Karpas-422 (cell line): ENCODE measurements at regions not wholly inside any gene's neighbourhood (a gene's known extent, or its start where the extent isn't known, plus 50 kb on each side); places are given as distances from the start of the nearest gene placed in this dataset.

Experiments
- DNase-seq: peaks from one replicate; pipeline ENCODE4 v3.0.0-alpha.2; 2015
- H2AFZ ChIP-seq: fragments of 200-600 bp; sonication (generic); 2 replicates; pipeline ENCODE4 v1.6.1; 2014; ENCODE audit warnings: antibody characterized with exemption, low read length, mixed read lengths
- H3K27ac ChIP-seq: fragments of 200-600 bp; sonication (generic); 2 replicates; pipeline ENCODE4 v1.5.1; 2014; ENCODE audit warnings: mild to moderate bottlenecking, low read length, moderate library complexity
- H3K27me3 ChIP-seq: fragments of 200-600 bp; sonication (generic); 2 replicates; pipeline ENCODE4 v1.6.1; 2014; ENCODE audit warnings: low read length, mixed read lengths
- H3K36me3 ChIP-seq: fragments of 200-600 bp; sonication (generic); 2 replicates; pipeline ENCODE4 v1.6.1; 2014; ENCODE audit warnings: low read length, mixed read lengths; ENCODE audit not compliant: insufficient read depth
- H3K4me1 ChIP-seq: fragments of 200-600 bp; sonication (generic); 2 replicates; pipeline ENCODE4 v1.6.1; 2014; ENCODE audit warnings: mild to moderate bottlenecking, low read length, mixed read lengths
- H3K4me2 ChIP-seq: fragments of 200-600 bp; sonication (generic); 2 replicates; pipeline ENCODE4 v1.6.1; 2014; ENCODE audit warnings: low read length, low read depth, mild to moderate bottlenecking; ENCODE audit not compliant: poor library complexity, severe bottlenecking
- H3K4me3 ChIP-seq: fragments of 200-600 bp; sonication (generic); 2 replicates; pipeline ENCODE4 v1.5.1; 2014; ENCODE audit warnings: mild to moderate bottlenecking, antibody characterized with exemption, low read length, mixed read lengths
- H3K79me2 ChIP-seq: fragments of 200-600 bp; sonication (generic); 2 replicates; pipeline ENCODE4 v1.6.1; 2014; ENCODE audit warnings: mild to moderate bottlenecking, low read length, mixed read lengths
- H3K9ac ChIP-seq: fragments of 200-600 bp; sonication (generic); 2 replicates; pipeline ENCODE4 v1.6.0; 2014; ENCODE audit warnings: low read length
- H3K9me2 ChIP-seq: fragments of 200-600 bp; sonication (generic), shearing (Covaris generic); replicated peaks from 2 replicates; pipeline ENCODE4 v1.6.0; 2014; ENCODE audit warnings: mild to moderate bottlenecking, low read length, moderate library complexity; ENCODE audit not compliant: insufficient read depth
- H3K9me3 ChIP-seq: fragments of 300-700, 200-600 bp; sonication (generic); 2 replicates; pipeline ENCODE4 v1.6.1; 2014; ENCODE audit warnings: low read length, mixed read lengths
- H4K20me1 ChIP-seq: fragments of 200-600 bp; sonication (generic); 2 replicates; pipeline ENCODE4 v1.6.1; 2014; ENCODE audit warnings: mild to moderate bottlenecking, antibody characterized with exemption, low read length, low read depth; ENCODE audit not compliant: insufficient read depth

DNA sequence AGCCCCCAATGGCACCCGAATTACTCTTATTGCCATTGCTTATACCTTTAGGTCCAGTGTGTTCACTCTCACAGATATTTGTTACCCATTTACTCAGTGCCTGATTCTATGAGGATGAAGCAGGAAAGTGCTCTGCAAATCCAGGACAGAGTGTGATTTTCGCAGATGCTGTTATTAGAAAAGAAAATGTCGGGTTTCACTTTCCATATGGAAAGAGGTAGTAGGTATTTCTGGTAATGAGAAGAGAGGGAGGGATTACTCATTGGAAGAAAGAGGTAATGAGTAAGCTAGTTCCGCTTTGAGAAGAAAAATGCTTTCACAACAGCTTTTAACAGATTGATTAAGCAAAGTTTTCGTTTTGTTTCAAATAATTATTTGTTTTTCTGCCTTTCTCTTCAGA, 336.3 kb upstream of the CFAP20DC start:
- Histone ChIP-seq H3K4me3 (no peak overlapping the region), H3K79me2 (no peaks in the 10 kb centered on the region), H3K27me3 (no peaks in the 10 kb centered on the region), H3K36me3 (no peaks in the 10 kb centered on the region), H3K27ac (no peak overlapping the region), H3K4me1 (no peaks in the 10 kb centered on the region), H3K9me3 (no peaks in the 10 kb centered on the region), H3K4me2 (no peak overlapping the region), H3K9ac (no peak overlapping the region), H3K9me2 (no peaks in the 10 kb centered on the region), H4K20me1 (no peaks in the 10 kb centered on the region), H2AFZ (no peak overlapping the region)
- no peak for DNase-seq

DNA sequence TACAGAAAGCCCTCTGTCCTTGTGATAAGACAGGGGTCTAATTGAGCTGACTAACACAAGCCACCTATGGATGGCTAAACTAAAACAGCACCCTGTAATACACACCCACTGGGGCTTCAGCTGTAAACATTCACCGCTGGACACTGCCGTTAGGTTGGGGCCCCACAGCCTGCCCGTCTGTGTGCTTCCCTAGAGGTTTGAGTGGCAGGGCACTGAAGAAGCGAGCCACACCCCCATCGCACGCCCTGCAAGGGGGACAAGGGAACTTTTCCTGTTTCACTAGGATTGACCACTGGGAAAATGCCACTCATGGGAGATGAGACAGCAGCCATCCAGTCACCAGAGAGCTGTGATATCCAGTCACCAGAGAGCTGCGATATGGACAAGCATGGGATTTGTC, 335.7 kb upstream of the CFAP20DC start:
- Histone ChIP-seq H3K4me2 (no peak overlapping the region), H3K79me2 (no peaks in the 10 kb centered on the region), H3K4me3 (no peak overlapping the region), H2AFZ (no peak overlapping the region), H3K27ac (no peak overlapping the region), H3K9ac (no peak overlapping the region), H3K9me3 (no peaks in the 10 kb centered on the region), H3K4me1 (no peaks in the 10 kb centered on the region), H3K9me2 (no peaks in the 10 kb centered on the region), H4K20me1 (no peaks in the 10 kb centered on the region), H3K36me3 (no peaks in the 10 kb centered on the region), H3K27me3 (no peaks in the 10 kb centered on the region)
- DNase-seq = no peak

DNA sequence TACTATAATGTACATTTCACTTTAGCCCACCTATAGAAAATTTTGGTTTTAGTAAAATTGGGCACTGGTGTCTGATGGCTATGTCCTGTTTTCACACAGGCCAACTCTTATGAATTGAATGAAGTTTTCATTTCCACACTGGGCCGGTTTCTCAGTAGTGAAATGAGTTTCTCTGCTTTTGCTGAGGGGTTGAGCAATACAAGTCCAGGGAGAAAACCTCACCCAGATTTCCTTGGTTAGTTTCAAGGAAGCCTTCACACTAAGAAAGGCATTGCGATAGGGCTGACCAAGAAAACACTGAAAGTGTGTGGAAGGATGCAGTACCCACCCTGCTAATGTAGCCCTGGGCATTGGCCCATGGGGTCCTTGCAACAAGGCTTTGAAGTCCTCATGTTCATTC, 331.5 kb upstream of the CFAP20DC start:
- Histone ChIP-seq H3K36me3 (no peaks in the 10 kb centered on the region), H3K27ac (no peak overlapping the region), H4K20me1 (no peaks in the 10 kb centered on the region), H3K79me2 (no peaks in the 10 kb centered on the region), H3K9me2 (no peaks in the 10 kb centered on the region), H2AFZ (no peak overlapping the region), H3K9me3 (no peaks in the 10 kb centered on the region), H3K9ac (no peak overlapping the region), H3K4me3 (no peak overlapping the region), H3K4me2 (no peak overlapping the region), H3K27me3 (no peaks in the 10 kb centered on the region), H3K4me1 (no peaks in the 10 kb centered on the region)
- DNase-seq = no peak

DNA sequence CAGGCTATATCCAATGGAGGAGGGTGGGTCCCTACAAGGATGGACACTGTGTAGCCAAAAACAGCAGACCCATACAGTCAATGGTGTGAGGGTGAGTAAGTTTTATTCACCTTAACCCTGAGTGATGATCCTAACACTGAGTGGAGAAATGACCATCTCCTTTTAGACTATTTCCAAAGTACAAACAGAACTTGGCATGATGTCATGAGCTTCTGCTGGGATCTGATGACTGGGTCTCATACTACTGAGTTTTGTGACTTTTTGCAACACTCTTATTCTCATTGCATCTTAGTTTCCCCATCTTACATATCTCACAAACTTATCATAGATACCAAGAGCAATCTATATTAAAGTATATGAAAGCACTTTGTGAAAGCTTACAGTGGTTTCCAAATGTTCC, 330.3 kb upstream of the CFAP20DC start:
- H3K9me3 ChIP-seq = no peaks in the 10 kb centered on the region
- no peak overlapping the region for H2AFZ ChIP-seq
- H3K9ac ChIP-seq = no peak overlapping the region
- peaks cover under 1% of the 10 kb centered on the region for H3K4me1 ChIP-seq
- no peaks in the 10 kb centered on the region for H3K79me2 ChIP-seq
- no peaks in the 10 kb centered on the region for H4K20me1 ChIP-seq
- H3K9me2 ChIP-seq = no peaks in the 10 kb centered on the region
- H3K36me3 ChIP-seq = no peaks in the 10 kb centered on the region
- no peak overlapping the region for H3K4me3 ChIP-seq
- no peaks in the 10 kb centered on the region for H3K27me3 ChIP-seq
- no peak for DNase-seq
- H3K27ac ChIP-seq = no peak overlapping the region
- no peak overlapping the region for H3K4me2 ChIP-seq

DNA sequence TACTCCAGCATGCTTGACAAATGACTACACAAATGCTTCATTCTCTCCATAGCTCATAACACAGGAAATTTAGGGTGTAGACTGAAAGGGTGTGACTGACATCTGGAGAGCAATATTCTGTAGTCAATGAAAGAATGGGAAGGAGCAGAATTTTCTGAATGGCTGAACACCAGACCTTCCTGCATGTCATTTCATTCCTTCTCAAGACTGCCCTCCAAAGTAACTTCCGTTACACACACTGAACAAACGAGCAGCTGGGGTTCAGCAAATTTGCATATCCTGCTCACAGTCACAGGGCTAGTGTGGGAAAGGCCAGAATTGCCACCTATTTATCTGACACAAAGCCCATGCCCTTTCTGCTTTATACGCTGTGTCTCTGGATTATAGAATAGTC, 325.0 kb upstream of the CFAP20DC start:
- Histone ChIP-seq H3K9ac (no peak overlapping the region), H3K4me2 (no peak overlapping the region), H4K20me1 (no peaks in the 10 kb centered on the region), H3K27ac (no peak overlapping the region), H3K9me3 (no peaks in the 10 kb centered on the region), H3K4me1 (peaks cover 5% of the 10 kb centered on the region), H3K9me2 (no peaks in the 10 kb centered on the region), H3K27me3 (no peaks in the 10 kb centered on the region), H2AFZ (no peak overlapping the region), H3K79me2 (no peaks in the 10 kb centered on the region), H3K4me3 (no peak overlapping the region), H3K36me3 (no peaks in the 10 kb centered on the region)
- DNase-seq = peak; percentile 48

DNA sequence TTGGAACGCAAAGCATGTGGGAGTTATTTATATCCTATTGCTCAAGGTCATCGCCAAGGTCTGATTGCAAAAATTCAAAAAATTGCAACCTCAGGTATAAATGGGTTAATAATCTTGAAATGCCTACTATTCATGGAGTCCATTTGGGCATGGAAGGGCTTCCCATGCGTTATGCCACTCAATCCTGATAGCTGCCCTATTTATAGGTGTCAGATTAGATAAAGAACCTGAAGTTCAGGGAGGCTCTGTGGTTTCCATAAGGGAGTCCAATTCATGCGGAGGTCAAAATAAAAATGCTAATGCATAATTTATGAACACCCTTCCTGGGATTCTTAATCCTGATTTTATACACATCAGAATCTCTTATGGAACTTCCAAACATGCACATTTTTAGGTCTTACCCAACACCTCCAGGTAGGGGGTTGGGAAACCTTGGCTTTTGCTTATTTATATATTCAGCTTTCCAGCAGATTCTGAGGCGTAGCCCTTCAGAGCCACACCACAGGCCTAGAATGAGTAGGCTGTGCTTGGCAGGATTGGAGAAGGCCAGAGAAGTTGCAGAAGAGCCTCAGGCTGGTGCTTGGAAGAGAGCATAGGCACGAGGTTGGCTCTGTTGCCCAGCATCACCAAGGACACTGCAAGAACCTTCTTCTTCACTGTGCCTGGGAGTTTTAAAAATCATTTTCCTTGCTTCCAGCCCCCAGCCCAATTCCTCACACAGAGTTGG, 324.4 kb upstream of the CFAP20DC start:
- Histone ChIP-seq H3K4me1 (peaks cover 5% of the 10 kb centered on the region), H3K9me2 (no peaks in the 10 kb centered on the region), H4K20me1 (no peaks in the 10 kb centered on the region), H3K9me3 (no peaks in the 10 kb centered on the region), H3K36me3 (no peaks in the 10 kb centered on the region), H3K4me2 (no peak overlapping the region), H3K27ac (no peak overlapping the region), H2AFZ (no peak overlapping the region), H3K4me3 (no peak overlapping the region), H3K27me3 (no peaks in the 10 kb centered on the region), H3K79me2 (no peaks in the 10 kb centered on the region), H3K9ac (no peak overlapping the region)
- DNase-seq = no peak

DNA sequence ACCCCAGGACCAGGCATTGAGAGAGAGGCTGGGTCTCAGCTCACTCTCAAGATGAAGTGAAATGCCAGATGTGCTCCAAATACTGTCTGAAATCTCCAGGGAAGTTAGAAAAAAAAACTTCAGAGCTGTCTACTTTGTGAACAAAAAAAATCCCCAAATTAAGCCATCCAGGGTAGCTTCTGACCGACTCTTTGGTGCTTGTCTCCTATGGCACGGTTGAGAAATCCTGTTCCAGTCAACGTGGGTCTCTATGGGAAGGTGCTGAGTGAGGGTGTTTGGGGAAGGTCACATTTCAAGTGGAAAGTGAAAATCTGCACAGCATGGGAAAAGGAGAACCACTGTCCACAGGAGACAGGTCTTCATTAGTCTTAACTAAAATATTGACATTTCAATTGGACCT, 322.5 kb upstream of the CFAP20DC start:
- Histone ChIP-seq H2AFZ (no peak overlapping the region), H3K9me3 (no peaks in the 10 kb centered on the region), H3K9me2 (no peaks in the 10 kb centered on the region), H3K4me2 (no peak overlapping the region), H3K36me3 (no peaks in the 10 kb centered on the region), H3K9ac (no peak overlapping the region), H3K27me3 (no peaks in the 10 kb centered on the region), H3K4me3 (no peak overlapping the region), H4K20me1 (no peaks in the 10 kb centered on the region), H3K27ac (no peak overlapping the region), H3K4me1 (peaks cover 5% of the 10 kb centered on the region), H3K79me2 (no peaks in the 10 kb centered on the region)
- no peak for DNase-seq

DNA sequence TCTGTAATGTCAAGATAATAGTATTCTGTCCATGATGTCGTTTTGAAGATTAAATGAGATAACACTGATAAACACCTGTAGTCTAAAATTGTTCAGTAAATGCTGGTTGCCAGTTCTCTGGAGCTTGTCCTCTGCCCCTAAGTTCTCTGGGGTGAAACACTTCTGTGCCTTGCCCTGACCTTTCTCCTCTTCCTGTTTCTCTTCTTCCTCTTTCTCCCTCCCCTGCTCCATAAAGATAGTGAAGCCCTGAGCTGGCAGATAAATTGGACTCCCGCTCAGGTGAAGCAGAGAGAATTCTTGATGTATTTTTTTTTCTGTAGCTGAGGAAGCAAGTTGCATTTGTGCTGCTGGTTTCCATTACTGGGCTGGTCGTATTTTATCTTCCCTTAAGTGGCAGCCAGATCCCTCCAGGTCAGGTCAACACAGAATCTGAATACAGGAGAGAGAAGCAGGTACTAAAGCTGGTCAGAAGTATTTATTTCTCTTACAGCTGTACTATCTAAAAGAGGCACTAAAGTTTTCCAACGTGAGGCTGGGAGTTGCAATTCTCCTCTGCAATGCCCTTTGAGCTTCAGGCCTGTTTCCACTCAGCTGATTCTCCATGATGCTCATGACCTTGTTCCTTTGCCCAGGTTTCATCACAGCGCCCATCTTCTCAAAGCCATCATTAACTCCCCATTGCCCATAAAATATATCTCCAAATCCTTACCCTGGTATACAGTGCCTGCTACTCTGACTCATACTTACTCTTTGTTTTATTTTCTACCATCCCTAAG, 319.3 kb upstream of the CFAP20DC start:
- DNase-seq = no peak
- H4K20me1 ChIP-seq = no peaks in the 10 kb centered on the region
- no peaks in the 10 kb centered on the region for H3K27me3 ChIP-seq
- H3K27ac ChIP-seq = no peak overlapping the region
- no peaks in the 10 kb centered on the region for H3K4me1 ChIP-seq
- no peak overlapping the region for H2AFZ ChIP-seq
- no peaks in the 10 kb centered on the region for H3K9me2 ChIP-seq
- H3K4me3 ChIP-seq = no peak overlapping the region
- no peaks in the 10 kb centered on the region for H3K79me2 ChIP-seq
- no peaks in the 10 kb centered on the region for H3K36me3 ChIP-seq
- no peak overlapping the region for H3K9ac ChIP-seq
- H3K9me3 ChIP-seq = no peaks in the 10 kb centered on the region
- no peak overlapping the region for H3K4me2 ChIP-seq
